ENCODE measurements at regions not wholly inside any gene's neighbourhood (a gene's known extent, or its start where the extent isn't known, plus 50 kb on each side); places are given as distances from the start of the nearest gene placed in this dataset.

DNA sequence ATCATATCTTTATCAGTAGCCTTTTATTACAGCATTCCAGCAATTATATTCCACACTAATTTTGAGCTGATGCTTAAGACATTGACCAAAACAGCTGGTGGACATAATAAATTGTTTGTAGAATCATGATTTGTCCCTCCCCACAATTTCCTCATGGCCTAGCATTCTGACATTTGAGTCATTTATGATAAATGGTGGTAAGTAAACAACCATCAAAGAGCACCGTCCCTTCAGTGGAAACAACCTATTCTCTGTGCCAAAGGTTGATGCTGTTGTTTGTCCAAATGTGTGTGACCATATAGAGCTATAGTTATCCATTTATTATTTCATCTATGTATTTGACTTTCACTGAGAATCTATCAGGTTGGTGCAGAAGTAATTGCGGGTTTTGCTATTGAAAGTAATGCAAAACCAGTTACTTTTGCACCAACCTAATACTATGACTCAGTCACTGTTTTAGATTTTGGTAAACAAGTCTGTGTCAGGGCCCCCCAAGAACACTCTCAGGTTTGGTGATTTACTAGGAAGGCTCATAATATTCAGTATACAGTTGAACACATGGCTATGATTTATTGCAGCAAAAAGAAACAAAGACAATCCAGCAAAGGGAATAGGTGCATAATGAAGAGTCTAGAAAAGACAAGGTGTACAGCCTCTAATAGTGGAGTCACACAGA, 608.7 kb upstream of the REG3G start:
- ATAC-seq (ENCODE audit: insufficient read depth, low read depth), result no peak
- Histone ChIP-seq H3K4me1 (ENCODE audit: insufficient read depth, low read length) (no peaks in the 10 kb centered on the region), H3K4me3 (ENCODE audit: low read depth in 1 of 2, low read length in 2 of 2) (no peak overlapping the region), H3K27ac (ENCODE audit: low read length) (no peak overlapping the region), H3K79me2 (ENCODE audit: insufficient read depth, low read length) (no peaks in the 10 kb centered on the region), H4K20me1 (ENCODE audit: insufficient read depth, low read length) (no peaks in the 10 kb centered on the region), H2AFZ (ENCODE audit: low read depth, low read length) (no peak overlapping the region), H3K4me2 (ENCODE audit: insufficient read depth, low read length) (no peak overlapping the region), H3K27me3 (ENCODE audit: insufficient read depth, low read length, poor library complexity) (no peaks in the 10 kb centered on the region), H3K9ac (ENCODE audit: low read depth, low read length) (no peak overlapping the region), H3K36me3 (ENCODE audit: insufficient read depth, low read length) (no peaks in the 10 kb centered on the region), H3K9me3 (ENCODE audit: insufficient read depth, low read length, severe bottlenecking) (no peaks in the 10 kb centered on the region)
- TF ChIP-seq, protein P1, sequence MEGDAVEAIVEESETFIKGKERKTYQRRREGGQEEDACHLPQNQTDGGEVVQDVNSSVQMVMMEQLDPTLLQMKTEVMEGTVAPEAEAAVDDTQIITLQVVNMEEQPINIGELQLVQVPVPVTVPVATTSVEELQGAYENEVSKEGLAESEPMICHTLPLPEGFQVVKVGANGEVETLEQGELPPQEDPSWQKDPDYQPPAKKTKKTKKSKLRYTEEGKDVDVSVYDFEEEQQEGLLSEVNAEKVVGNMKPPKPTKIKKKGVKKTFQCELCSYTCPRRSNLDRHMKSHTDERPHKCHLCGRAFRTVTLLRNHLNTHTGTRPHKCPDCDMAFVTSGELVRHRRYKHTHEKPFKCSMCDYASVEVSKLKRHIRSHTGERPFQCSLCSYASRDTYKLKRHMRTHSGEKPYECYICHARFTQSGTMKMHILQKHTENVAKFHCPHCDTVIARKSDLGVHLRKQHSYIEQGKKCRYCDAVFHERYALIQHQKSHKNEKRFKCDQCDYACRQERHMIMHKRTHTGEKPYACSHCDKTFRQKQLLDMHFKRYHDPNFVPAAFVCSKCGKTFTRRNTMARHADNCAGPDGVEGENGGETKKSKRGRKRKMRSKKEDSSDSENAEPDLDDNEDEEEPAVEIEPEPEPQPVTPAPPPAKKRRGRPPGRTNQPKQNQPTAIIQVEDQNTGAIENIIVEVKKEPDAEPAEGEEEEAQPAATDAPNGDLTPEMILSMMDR (IDR thresholded peaks at IDR 0.05; ENCODE audit: borderline replicate concordance, extremely low read depth, low read length, poor library complexity, severe bottlenecking), result no peak
- TF ChIP-seq EZH2 (IDR thresholded peaks at IDR 0.05; ENCODE audit: borderline replicate concordance, low read depth, low read length, severe bottlenecking), result no peak
- DNase-seq, result no peak

DNA sequence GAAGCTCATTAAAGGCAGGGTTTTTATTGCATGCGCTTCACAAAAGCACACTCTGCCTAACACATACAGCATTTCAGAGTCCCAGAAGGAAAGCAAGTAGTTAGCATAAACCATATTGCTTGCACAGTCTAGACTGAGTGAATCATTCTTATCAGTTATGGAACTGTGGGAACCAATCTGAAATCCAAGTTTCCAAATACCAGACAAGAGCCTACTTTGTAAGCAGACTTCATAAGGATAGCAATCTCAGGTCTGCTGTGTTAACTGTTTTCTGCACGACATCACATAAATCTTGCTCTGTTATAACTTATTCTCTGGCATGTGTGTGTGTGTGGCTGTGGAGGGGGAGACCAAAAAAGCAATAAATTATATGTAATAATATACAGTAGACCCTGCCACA, 608.1 kb upstream of the REG3G start:
- Histone ChIP-seq H3K27me3 (ENCODE audit: insufficient read depth, low read length, poor library complexity) (no peaks in the 10 kb centered on the region), H3K9me3 (ENCODE audit: insufficient read depth, low read length, severe bottlenecking) (no peaks in the 10 kb centered on the region), H3K36me3 (ENCODE audit: insufficient read depth, low read length) (no peaks in the 10 kb centered on the region), H2AFZ (ENCODE audit: low read depth, low read length) (no peak overlapping the region), H3K79me2 (ENCODE audit: insufficient read depth, low read length) (no peaks in the 10 kb centered on the region), H3K4me2 (ENCODE audit: insufficient read depth, low read length) (no peak overlapping the region), H3K27ac (ENCODE audit: low read length) (no peak overlapping the region), H3K4me1 (ENCODE audit: insufficient read depth, low read length) (no peaks in the 10 kb centered on the region), H3K9ac (ENCODE audit: low read depth, low read length) (no peak overlapping the region), H4K20me1 (ENCODE audit: insufficient read depth, low read length) (no peaks in the 10 kb centered on the region), H3K4me3 (ENCODE audit: low read depth in 1 of 2, low read length in 2 of 2) (no peak overlapping the region)
- no peak for ATAC-seq (ENCODE audit: insufficient read depth, low read depth)
- DNase-seq, result no peak
- TF ChIP-seq, protein P1 (IDR thresholded peaks at IDR 0.05; ENCODE audit: borderline replicate concordance, extremely low read depth, low read length, poor library complexity, severe bottlenecking), result no peak
- TF ChIP-seq EZH2 (IDR thresholded peaks at IDR 0.05; ENCODE audit: borderline replicate concordance, low read depth, low read length, severe bottlenecking), result no peak

DNA sequence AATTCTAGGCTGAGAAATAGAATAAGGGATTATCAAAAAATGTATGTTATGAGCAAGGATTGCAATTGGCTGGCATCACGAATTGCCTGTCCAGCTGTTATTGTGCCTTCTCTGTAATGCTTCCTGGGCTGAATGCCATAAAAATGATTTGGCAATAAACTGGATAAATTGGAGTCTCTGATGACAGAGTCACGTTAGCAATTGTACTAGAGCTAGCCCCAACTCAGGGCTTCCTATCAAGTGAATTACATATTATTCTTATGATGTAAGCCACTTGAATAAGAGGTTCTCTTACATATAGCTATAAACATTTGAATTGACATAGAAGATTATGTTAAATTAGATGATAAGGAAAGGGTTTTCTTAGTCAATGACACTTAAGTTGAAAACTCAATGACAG, 607.5 kb upstream of the REG3G start:
- no peak overlapping the region for H3K9ac ChIP-seq (ENCODE audit: low read depth, low read length)
- H3K27me3 ChIP-seq (ENCODE audit: insufficient read depth, low read length, poor library complexity), result no peaks in the 10 kb centered on the region
- H3K9me3 ChIP-seq (ENCODE audit: insufficient read depth, low read length, severe bottlenecking), result no peaks in the 10 kb centered on the region
- H3K4me1 ChIP-seq (ENCODE audit: insufficient read depth, low read length), result no peaks in the 10 kb centered on the region
- DNase-seq, result no peak
- no peaks in the 10 kb centered on the region for H4K20me1 ChIP-seq (ENCODE audit: insufficient read depth, low read length)
- H3K79me2 ChIP-seq (ENCODE audit: insufficient read depth, low read length), result no peaks in the 10 kb centered on the region
- H3K36me3 ChIP-seq (ENCODE audit: insufficient read depth, low read length), result no peaks in the 10 kb centered on the region
- no peak overlapping the region for H3K4me3 ChIP-seq (ENCODE audit: low read depth in 1 of 2, low read length in 2 of 2)
- no peak for TF ChIP-seq EZH2 (IDR thresholded peaks at IDR 0.05; ENCODE audit: borderline replicate concordance, low read depth, low read length, severe bottlenecking)
- TF ChIP-seq, protein P1 (IDR thresholded peaks at IDR 0.05; ENCODE audit: borderline replicate concordance, extremely low read depth, low read length, poor library complexity, severe bottlenecking), result no peak
- no peak overlapping the region for H3K4me2 ChIP-seq (ENCODE audit: insufficient read depth, low read length)
- H3K27ac ChIP-seq (ENCODE audit: low read length), result no peak overlapping the region
- no peak for ATAC-seq (ENCODE audit: insufficient read depth, low read depth)
- no peak overlapping the region for H2AFZ ChIP-seq (ENCODE audit: low read depth, low read length)

Data from DND-41 (cell line).